AG09309 (cell line): ENCODE measurements at regions not wholly inside any gene's neighbourhood (a gene's known extent, or its start where the extent isn't known, plus 50 kb on each side); places are given as distances from the start of the nearest gene placed in this dataset.

Experiments
- DNase-seq: peaks from one replicate; pipeline ENCODE4 v3.0.0-alpha.2; 2010; ENCODE audit warnings: low read depth
- H3K4me3 ChIP-seq: 2 replicates; pipeline ENCODE4 v1.5.1; 2011; ENCODE audit warnings: mild to moderate bottlenecking, low read depth, low read length, moderate library complexity; ENCODE audit not compliant: control insufficient read depth
- CTCF ChIP-seq: IDR thresholded peaks from 2 replicates; pipeline ENCODE4 v1.5.1; 2011; ENCODE audit warnings: mild to moderate bottlenecking, low read depth, low read length, inconsistent platforms; ENCODE audit not compliant: insufficient read depth, control insufficient read depth; ENCODE audit errors: missing control alignments

GRCh38 chr4:3673176-3673575, 93.0 kb upstream of the ADRA2C start:
- no peak overlapping the region for H3K4me3 ChIP-seq
- TF ChIP-seq CTCF: no peak
- DNase-seq: no peak

GRCh38 chr4:3672465-3672831, 93.7 kb upstream of the ADRA2C start:
- no peak overlapping the region for H3K4me3 ChIP-seq
- DNase-seq: no peak
- no peak for TF ChIP-seq CTCF

- H3K4me3 ChIP-seq: no peak overlapping the region
- no peak for TF ChIP-seq CTCF
- no peak for DNase-seq
Observed at GRCh38 chr4:3671571-3672464, 94.4 kb upstream of the ADRA2C start.

GRCh38 chr4:3670521-3671519, 95.4 kb upstream of the ADRA2C start:
- no peak overlapping the region for H3K4me3 ChIP-seq
- no peak for DNase-seq
- TF ChIP-seq CTCF: no peak

- no peak overlapping the region for H3K4me3 ChIP-seq
- TF ChIP-seq CTCF: no peak
- DNase-seq: no peak
Observed at GRCh38 chr4:3669553-3669949, 96.6 kb upstream of the ADRA2C start.

- DNase-seq: no peak
- H3K4me3 ChIP-seq: no peak overlapping the region
- no peak for TF ChIP-seq CTCF
Observed at GRCh38 chr4:3668825-3669552, 97.2 kb upstream of the ADRA2C start.
